ENCODE measurements at regions not wholly inside any gene's neighbourhood (a gene's known extent, or its start where the extent isn't known, plus 50 kb on each side); places are given as distances from the start of the nearest gene placed in this dataset.
A peak's percentile ranks its signal among the peaks of the same experiment; 100 is the strongest.

DNA sequence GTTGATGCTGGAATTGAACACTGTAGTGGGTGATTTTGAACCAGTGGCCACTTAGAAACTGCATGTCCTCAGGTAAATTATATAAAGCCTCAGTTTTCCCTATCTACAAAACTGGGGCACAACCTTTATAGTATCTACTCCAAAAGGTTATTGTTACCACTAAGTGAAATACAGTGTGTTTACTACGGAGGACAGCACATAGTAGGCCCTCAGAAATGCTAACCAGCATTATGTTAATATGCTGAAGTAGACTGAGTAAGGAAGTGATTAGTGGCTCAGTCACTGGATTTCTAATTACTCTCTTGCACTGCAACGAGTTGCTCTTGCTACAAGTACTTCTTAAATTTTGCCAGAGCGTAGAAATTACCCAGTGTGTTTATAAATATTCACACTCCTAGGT lies 139.5 kb downstream of the HAUS1 start:
- Histone ChIP-seq H3K27me3 (replicated peaks; ENCODE audit: control insufficient read depth, insufficient read depth, low read length, poor library complexity, severe bottlenecking) (no peaks in the 10 kb centered on the region), H3K4me3 (ENCODE audit: insufficient read depth, low read depth, low read length, poor library complexity, severe bottlenecking) (no peak overlapping the region), H3K9me3 (ENCODE audit: control insufficient read depth, low read length) (no peaks in the 10 kb centered on the region), H3K36me3 (ENCODE audit: control insufficient read depth, insufficient read depth, low read length) (no peaks in the 10 kb centered on the region), H3K4me1 (ENCODE audit: control insufficient read depth, insufficient read depth, low read length, poor library complexity, severe bottlenecking) (no peaks in the 10 kb centered on the region), H3K27ac (ENCODE audit: insufficient read depth, low read length, poor library complexity, severe bottlenecking) (no peak overlapping the region)
- no peak for DNase-seq

DNA sequence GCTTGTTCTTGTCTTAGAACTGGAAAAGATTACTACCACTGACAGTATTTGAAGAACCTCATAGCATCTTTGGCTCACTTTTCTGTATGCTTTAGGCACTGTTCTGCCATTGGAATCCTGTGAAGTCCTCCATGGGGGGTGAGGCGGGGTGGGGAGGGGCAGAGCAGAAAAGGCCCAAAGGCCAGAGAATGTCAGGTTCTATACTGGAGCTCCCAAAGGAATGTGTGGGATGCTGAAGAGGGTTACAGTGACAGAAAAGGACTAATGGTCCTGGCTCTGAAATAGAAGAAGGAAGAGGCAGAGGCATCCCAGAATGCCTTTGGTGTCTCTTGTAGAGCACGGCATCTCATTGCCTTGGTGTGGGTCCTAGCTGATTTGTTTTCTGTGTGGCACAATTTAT lies 141.9 kb downstream of the HAUS1 start:
- H3K4me1 ChIP-seq (ENCODE audit: control insufficient read depth, insufficient read depth, low read length, poor library complexity, severe bottlenecking), result peaks cover 11% of the 10 kb centered on the region
- H3K9me3 ChIP-seq (ENCODE audit: control insufficient read depth, low read length), result no peaks in the 10 kb centered on the region
- no peaks in the 10 kb centered on the region for H3K27me3 ChIP-seq (replicated peaks; ENCODE audit: control insufficient read depth, insufficient read depth, low read length, poor library complexity, severe bottlenecking)
- no peak for DNase-seq
- no peak overlapping the region for H3K4me3 ChIP-seq (ENCODE audit: insufficient read depth, low read depth, low read length, poor library complexity, severe bottlenecking)
- H3K27ac ChIP-seq (ENCODE audit: insufficient read depth, low read length, poor library complexity, severe bottlenecking), result no peak overlapping the region
- H3K36me3 ChIP-seq (ENCODE audit: control insufficient read depth, insufficient read depth, low read length), result no peaks in the 10 kb centered on the region

DNA sequence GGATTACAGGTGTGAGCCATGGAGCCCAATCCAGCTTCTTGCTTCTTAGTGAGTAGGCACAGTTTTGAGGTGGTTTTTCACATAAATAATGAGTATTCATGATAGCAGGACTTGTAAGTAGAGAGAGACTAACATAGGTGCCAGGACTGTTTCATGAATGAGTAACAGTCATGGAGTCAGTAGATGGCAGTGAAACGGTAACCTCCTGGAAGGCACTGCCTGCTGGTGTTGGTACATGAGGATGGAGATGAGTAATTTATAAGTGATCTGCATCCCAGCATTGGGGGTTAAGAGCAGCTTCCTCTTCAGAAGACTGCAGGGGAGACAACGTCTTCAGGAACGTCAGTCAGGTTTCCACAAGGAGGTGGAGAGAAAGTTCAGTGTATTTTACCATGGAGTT lies 143.8 kb downstream of the HAUS1 start:
- DNase-seq, result no peak
- H3K27me3 ChIP-seq (replicated peaks; ENCODE audit: control insufficient read depth, insufficient read depth, low read length, poor library complexity, severe bottlenecking), result no peaks in the 10 kb centered on the region
- H3K36me3 ChIP-seq (ENCODE audit: control insufficient read depth, insufficient read depth, low read length), result no peaks in the 10 kb centered on the region
- no peak overlapping the region for H3K4me3 ChIP-seq (ENCODE audit: insufficient read depth, low read depth, low read length, poor library complexity, severe bottlenecking)
- H3K27ac ChIP-seq (ENCODE audit: insufficient read depth, low read length, poor library complexity, severe bottlenecking), result no peak overlapping the region
- peaks cover 11% of the 10 kb centered on the region for H3K4me1 ChIP-seq (ENCODE audit: control insufficient read depth, insufficient read depth, low read length, poor library complexity, severe bottlenecking)
- no peaks in the 10 kb centered on the region for H3K9me3 ChIP-seq (ENCODE audit: control insufficient read depth, low read length)

DNA sequence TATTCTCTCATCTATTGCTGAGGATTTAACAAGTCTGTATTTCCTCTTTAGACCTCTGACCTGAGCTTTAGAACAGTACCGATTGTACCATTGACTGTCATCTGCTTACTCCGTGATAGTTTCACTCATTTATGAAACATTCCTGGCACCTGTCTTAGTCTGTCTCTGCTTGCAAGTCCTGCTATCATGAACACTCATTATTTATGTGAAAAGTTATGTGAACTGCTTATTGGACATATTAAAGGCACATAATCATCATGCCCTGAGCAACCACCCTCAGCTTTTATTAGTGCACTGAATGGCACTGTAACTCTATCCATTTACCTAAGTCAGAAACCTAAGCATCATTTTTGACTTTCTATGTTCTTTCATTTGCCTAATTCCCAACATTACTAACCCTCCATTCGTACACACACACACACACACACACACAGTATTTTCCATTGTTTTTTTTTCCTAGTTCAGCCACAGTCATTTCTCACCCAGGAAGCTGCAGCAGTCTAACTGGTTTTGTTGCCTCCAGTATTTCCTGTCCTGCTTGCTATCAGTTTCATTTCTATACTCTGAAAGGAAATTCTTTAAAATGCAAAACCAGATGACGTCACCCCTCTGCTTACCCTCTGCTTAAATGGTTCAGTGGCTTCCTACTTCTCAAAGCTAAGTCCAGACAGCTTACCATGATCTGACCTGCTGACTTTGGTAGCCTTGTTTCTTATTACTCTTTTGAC lies 146.1 kb downstream of the HAUS1 start:
- peak overlapping the region; percentile 77 for H3K27ac ChIP-seq (ENCODE audit: insufficient read depth, low read length, poor library complexity, severe bottlenecking)
- DNase-seq, result peak; percentile 23 to 51 (median 31)
- H3K27me3 ChIP-seq (replicated peaks; ENCODE audit: control insufficient read depth, insufficient read depth, low read length, poor library complexity, severe bottlenecking), result no peaks in the 10 kb centered on the region
- H3K4me1 ChIP-seq (ENCODE audit: control insufficient read depth, insufficient read depth, low read length, poor library complexity, severe bottlenecking), result peaks cover 11% of the 10 kb centered on the region
- peak overlapping the region; percentile 44 for H3K4me3 ChIP-seq (ENCODE audit: insufficient read depth, low read depth, low read length, poor library complexity, severe bottlenecking)
- peaks cover 10% of the 10 kb centered on the region for H3K36me3 ChIP-seq (ENCODE audit: control insufficient read depth, insufficient read depth, low read length)
- H3K9me3 ChIP-seq (ENCODE audit: control insufficient read depth, low read length), result no peaks in the 10 kb centered on the region

- H3K27ac ChIP-seq (ENCODE audit: insufficient read depth, low read length, poor library complexity, severe bottlenecking), result peak overlapping the region; percentile 77
- no peaks in the 10 kb centered on the region for H3K27me3 ChIP-seq (replicated peaks; ENCODE audit: control insufficient read depth, insufficient read depth, low read length, poor library complexity, severe bottlenecking)
- DNase-seq, result no peak
- H3K4me3 ChIP-seq (ENCODE audit: insufficient read depth, low read depth, low read length, poor library complexity, severe bottlenecking), result peak overlapping the region; percentile 44
- H3K36me3 ChIP-seq (ENCODE audit: control insufficient read depth, insufficient read depth, low read length), result peaks cover 10% of the 10 kb centered on the region
- H3K9me3 ChIP-seq (ENCODE audit: control insufficient read depth, low read length), result no peaks in the 10 kb centered on the region
- H3K4me1 ChIP-seq (ENCODE audit: control insufficient read depth, insufficient read depth, low read length, poor library complexity, severe bottlenecking), result peaks cover 11% of the 10 kb centered on the region
Measured at GRCh38 chr18:46250812-46251173, 146.6 kb downstream of the HAUS1 start.

- Histone ChIP-seq H3K36me3 (ENCODE audit: control insufficient read depth, insufficient read depth, low read length) (peaks cover 10% of the 10 kb centered on the region), H3K4me1 (ENCODE audit: control insufficient read depth, insufficient read depth, low read length, poor library complexity, severe bottlenecking) (peaks cover 11% of the 10 kb centered on the region), H3K9me3 (ENCODE audit: control insufficient read depth, low read length) (no peaks in the 10 kb centered on the region), H3K27ac (ENCODE audit: insufficient read depth, low read length, poor library complexity, severe bottlenecking) (no peak overlapping the region), H3K27me3 (replicated peaks; ENCODE audit: control insufficient read depth, insufficient read depth, low read length, poor library complexity, severe bottlenecking) (no peaks in the 10 kb centered on the region), H3K4me3 (ENCODE audit: insufficient read depth, low read depth, low read length, poor library complexity, severe bottlenecking) (no peak overlapping the region)
- no peak for DNase-seq
Measured at GRCh38 chr18:46252759-46253158, 148.6 kb downstream of the HAUS1 start.

DNA sequence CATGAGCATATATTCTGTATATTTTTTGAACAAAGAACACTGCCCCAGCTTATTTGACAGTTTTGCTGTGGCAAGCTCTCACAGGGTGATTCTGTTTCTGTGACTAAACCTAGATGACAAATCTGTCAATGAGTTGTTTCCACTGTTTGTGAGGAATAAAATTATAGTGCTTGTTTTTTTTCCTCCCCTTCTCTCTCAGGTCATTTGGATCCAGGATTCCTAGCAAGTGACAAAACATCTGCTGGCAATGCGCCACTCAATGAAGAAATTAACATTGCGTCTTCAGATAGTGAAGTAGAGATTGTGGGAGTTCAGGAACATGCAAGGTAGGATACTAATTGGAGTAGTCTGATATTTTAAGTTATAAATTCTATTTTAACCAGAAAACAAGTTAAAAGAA lies 149.3 kb downstream of the HAUS1 start:
- Histone ChIP-seq H3K4me1 (ENCODE audit: control insufficient read depth, insufficient read depth, low read length, poor library complexity, severe bottlenecking) (peaks cover 11% of the 10 kb centered on the region), H3K27ac (ENCODE audit: insufficient read depth, low read length, poor library complexity, severe bottlenecking) (no peak overlapping the region), H3K36me3 (ENCODE audit: control insufficient read depth, insufficient read depth, low read length) (peaks cover 10% of the 10 kb centered on the region), H3K4me3 (ENCODE audit: insufficient read depth, low read depth, low read length, poor library complexity, severe bottlenecking) (no peak overlapping the region), H3K27me3 (replicated peaks; ENCODE audit: control insufficient read depth, insufficient read depth, low read length, poor library complexity, severe bottlenecking) (no peaks in the 10 kb centered on the region), H3K9me3 (ENCODE audit: control insufficient read depth, low read length) (no peaks in the 10 kb centered on the region)
- DNase-seq, result no peak

DNA sequence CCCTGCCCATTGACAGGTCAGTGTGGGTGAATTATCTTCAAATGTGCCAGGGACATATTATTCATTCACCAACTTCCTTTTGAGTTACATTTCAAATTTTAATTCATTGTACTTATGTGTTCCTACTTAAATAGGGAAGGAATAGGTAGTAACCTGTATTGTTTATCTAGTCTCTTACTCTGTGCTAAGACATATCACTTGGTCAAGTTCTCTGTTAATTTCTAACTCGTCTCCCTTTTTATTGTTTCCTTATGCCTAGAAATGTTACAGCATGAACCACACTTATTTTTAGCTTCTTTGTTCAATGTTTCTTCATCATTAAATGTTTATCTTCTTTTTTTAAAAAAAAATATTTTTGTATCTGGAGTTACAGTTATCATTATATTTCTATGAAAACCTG lies 151.9 kb downstream of the HAUS1 start:
- Histone ChIP-seq H3K4me1 (ENCODE audit: control insufficient read depth, insufficient read depth, low read length, poor library complexity, severe bottlenecking) (peaks cover under 1% of the 10 kb centered on the region), H3K4me3 (ENCODE audit: insufficient read depth, low read depth, low read length, poor library complexity, severe bottlenecking) (no peak overlapping the region), H3K36me3 (ENCODE audit: control insufficient read depth, insufficient read depth, low read length) (peaks cover 10% of the 10 kb centered on the region), H3K27me3 (replicated peaks; ENCODE audit: control insufficient read depth, insufficient read depth, low read length, poor library complexity, severe bottlenecking) (no peaks in the 10 kb centered on the region), H3K27ac (ENCODE audit: insufficient read depth, low read length, poor library complexity, severe bottlenecking) (no peak overlapping the region), H3K9me3 (ENCODE audit: control insufficient read depth, low read length) (no peaks in the 10 kb centered on the region)
- DNase-seq, result no peak

- no peak for DNase-seq
- Histone ChIP-seq H3K9me3 (ENCODE audit: control insufficient read depth, low read length) (no peaks in the 10 kb centered on the region), H3K27me3 (replicated peaks; ENCODE audit: control insufficient read depth, insufficient read depth, low read length, poor library complexity, severe bottlenecking) (no peaks in the 10 kb centered on the region), H3K4me3 (ENCODE audit: insufficient read depth, low read depth, low read length, poor library complexity, severe bottlenecking) (no peak overlapping the region), H3K4me1 (ENCODE audit: control insufficient read depth, insufficient read depth, low read length, poor library complexity, severe bottlenecking) (no peaks in the 10 kb centered on the region), H3K36me3 (ENCODE audit: control insufficient read depth, insufficient read depth, low read length) (peaks cover 10% of the 10 kb centered on the region), H3K27ac (ENCODE audit: insufficient read depth, low read length, poor library complexity, severe bottlenecking) (no peak overlapping the region)
Measured at GRCh38 chr18:46257366-46257765, 153.2 kb downstream of the HAUS1 start.

GRCh38 chr18:46260016-46260878 lies 156.1 kb downstream of the HAUS1 start:
- no peaks in the 10 kb centered on the region for H3K9me3 ChIP-seq (ENCODE audit: control insufficient read depth, low read length)
- no peaks in the 10 kb centered on the region for H3K27me3 ChIP-seq (replicated peaks; ENCODE audit: control insufficient read depth, insufficient read depth, low read length, poor library complexity, severe bottlenecking)
- no peak overlapping the region for H3K4me3 ChIP-seq (ENCODE audit: insufficient read depth, low read depth, low read length, poor library complexity, severe bottlenecking)
- H3K4me1 ChIP-seq (ENCODE audit: control insufficient read depth, insufficient read depth, low read length, poor library complexity, severe bottlenecking), result no peaks in the 10 kb centered on the region
- DNase-seq, result no peak
- no peak overlapping the region for H3K27ac ChIP-seq (ENCODE audit: insufficient read depth, low read length, poor library complexity, severe bottlenecking)
- peaks cover under 1% of the 10 kb centered on the region for H3K36me3 ChIP-seq (ENCODE audit: control insufficient read depth, insufficient read depth, low read length)
